Body of pancreas (tissue), 4 donors: ENCODE measurements at regions not wholly inside any gene's neighbourhood (a gene's known extent, or its start where the extent isn't known, plus 50 kb on each side); places are given as distances from the start of the nearest gene placed in this dataset.

Source experiments
- ATAC-seq: fragments of 150-250 bp; one replicate; pipeline ENCODE4 v1.9.1; 2016
- DNase-seq, 4 donors: peaks; one replicate each; pipeline ENCODE4 v3.0.0-alpha.2; 2019
- H3K27ac ChIP-seq, 4 donors: fragments of 200-600 bp; sonication (generic); 1 replicate in 3 of 4; 2 replicates in 1 of 4; pipeline versions ENCODE4 v1.5.1 to v1.6.1; 2016 to 2019; ENCODE audit warnings: mild to moderate bottlenecking in 1 of 4, mixed read lengths in 1 of 4, moderate library complexity in 1 of 4
- H3K27me3 ChIP-seq, 2 donors: fragments of 200-600 bp; sonication (generic); one replicate each; pipeline ENCODE4 v1.6.0; 2016; ENCODE audit warnings: mild to moderate bottlenecking in 1 of 2
- H3K36me3 ChIP-seq, 2 donors: fragments of 200-600 bp; sonication (generic); replicated peaks in 1 of 2; 2 replicates each; pipeline ENCODE4 v1.5.1; 2016; ENCODE audit warnings: low read depth in 2 of 2; ENCODE audit not compliant: insufficient read depth in 1 of 2
- H3K4me1 ChIP-seq: fragments of 200-600 bp; sonication (generic); one replicate; pipeline ENCODE4 v1.6.0; 2016
- H3K4me3 ChIP-seq, 2 donors: fragments of 200-600 bp; sonication (generic); 1 replicate in 1 of 2; 2 replicates in 1 of 2; pipeline ENCODE4 v1.5.1; 2016 to 2019
- H3K9me3 ChIP-seq, 3 donors: fragments of 200-600 bp; sonication (generic); 1 replicate in 2 of 3; 2 replicates in 1 of 3; pipeline ENCODE4 v1.5.1; 2016
- POLR2A ChIP-seq, 3 donors: fragments of 450-650 bp; IDR thresholded peaks; one replicate each; pipeline ENCODE4 v1.6.1; 2016; ENCODE audit warnings: antibody characterized with exemption in 3 of 3, mild to moderate bottlenecking in 2 of 3
- WGBS, 2 donors: methylation state at CpG; one replicate each; pipeline ENCODE4 v1.1.5; 2017; 5-methylcytosine and 5-hydroxymethylcytosine counted together
- intact Hi-C: fragments of 100-400 bp; cut with DNase I; formaldehyde crosslinking; loops from one replicate; pipeline ENCODE4 v1.15.1; 2023
- TF ChIP-seq, protein P1 (sequence below), 7 experiments: fragments of 450-650 bp in 4 of 7; fragments of 200-600 bp in 3 of 7; sonication (generic) in 3 of 7; IDR thresholded peaks; one replicate each; pipeline ENCODE4 v1.5.1; 2016 to 2019; ENCODE audit warnings: antibody characterized with exemption in 7 of 7

DNA sequence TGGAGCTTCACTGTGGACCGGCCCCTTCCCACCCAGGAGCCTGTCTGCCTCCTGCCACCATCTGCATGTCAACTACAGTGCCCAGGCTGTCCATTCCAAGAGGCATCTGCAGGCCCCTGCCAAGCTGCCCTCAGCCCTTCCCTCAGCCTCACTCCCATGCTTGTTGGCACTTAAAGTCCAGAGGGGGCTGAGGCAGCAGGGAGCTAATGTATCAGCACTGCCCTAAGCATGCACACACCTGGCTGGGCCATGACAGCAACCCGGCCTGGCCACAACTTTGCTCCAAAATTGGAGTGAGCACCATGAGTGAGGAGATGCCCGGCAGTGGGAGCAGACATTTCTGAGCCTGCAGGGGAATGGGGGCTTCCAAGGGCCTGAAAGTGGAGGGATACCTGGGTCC lies 417.5 kb upstream of the GRM3 start:
- TF ChIP-seq, protein P1, sequence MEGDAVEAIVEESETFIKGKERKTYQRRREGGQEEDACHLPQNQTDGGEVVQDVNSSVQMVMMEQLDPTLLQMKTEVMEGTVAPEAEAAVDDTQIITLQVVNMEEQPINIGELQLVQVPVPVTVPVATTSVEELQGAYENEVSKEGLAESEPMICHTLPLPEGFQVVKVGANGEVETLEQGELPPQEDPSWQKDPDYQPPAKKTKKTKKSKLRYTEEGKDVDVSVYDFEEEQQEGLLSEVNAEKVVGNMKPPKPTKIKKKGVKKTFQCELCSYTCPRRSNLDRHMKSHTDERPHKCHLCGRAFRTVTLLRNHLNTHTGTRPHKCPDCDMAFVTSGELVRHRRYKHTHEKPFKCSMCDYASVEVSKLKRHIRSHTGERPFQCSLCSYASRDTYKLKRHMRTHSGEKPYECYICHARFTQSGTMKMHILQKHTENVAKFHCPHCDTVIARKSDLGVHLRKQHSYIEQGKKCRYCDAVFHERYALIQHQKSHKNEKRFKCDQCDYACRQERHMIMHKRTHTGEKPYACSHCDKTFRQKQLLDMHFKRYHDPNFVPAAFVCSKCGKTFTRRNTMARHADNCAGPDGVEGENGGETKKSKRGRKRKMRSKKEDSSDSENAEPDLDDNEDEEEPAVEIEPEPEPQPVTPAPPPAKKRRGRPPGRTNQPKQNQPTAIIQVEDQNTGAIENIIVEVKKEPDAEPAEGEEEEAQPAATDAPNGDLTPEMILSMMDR (IDR thresholded peaks at IDR 0.05), result no peak
- TF ChIP-seq POLR2A (IDR thresholded peaks at IDR 0.05), result no peak
- intact Hi-C loops, result no loop called here
- 87 to 100% methylated on average over 2 to 3 of the region's 3 CpGs for WGBS, 2 donors

DNA sequence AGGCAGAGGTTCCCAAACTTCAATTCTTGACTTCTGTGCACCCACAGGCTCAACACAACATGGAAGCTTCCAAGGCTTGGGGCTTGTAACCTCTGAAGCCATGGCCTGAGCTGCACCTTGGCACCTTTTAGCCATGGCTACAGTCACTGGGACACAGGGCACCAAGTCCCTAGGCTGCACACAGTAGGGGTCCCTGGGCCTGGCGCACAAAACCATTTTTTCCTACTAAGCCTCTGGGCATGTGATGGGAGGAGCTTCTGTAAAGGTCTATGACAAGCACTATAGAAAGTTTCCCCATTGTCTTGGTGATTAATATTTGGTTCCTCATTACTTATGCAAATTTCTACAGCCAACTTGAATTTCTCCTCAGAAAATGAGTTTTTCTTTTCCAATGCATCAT lies 420.9 kb upstream of the GRM3 start:
- DNase-seq (no peak), ATAC-seq (no peak)
- no peak overlapping the region for H3K27ac ChIP-seq
- 93 to 94% methylated on average over 1 of the region's 1 CpG for WGBS, 2 donors
- no peaks in the 10 kb centered on the region for H3K36me3 ChIP-seq
- intact Hi-C loops, result no loop called here
- no peaks in the 10 kb centered on the region for H3K4me1 ChIP-seq
- no peak overlapping the region for H3K4me3 ChIP-seq
- H3K27me3 ChIP-seq, result no peaks in the 10 kb centered on the region
- no peaks in the 10 kb centered on the region for H3K9me3 ChIP-seq
- TF ChIP-seq, protein P1 (IDR thresholded peaks at IDR 0.05), result no peak
- TF ChIP-seq POLR2A (IDR thresholded peaks at IDR 0.05), result no peak

More for the DNA sequence above, 417.5 kb upstream of the GRM3 start:
- Histone ChIP-seq H3K4me1 (no peaks in the 10 kb centered on the region), H3K9me3 (no peaks in the 10 kb centered on the region), H3K4me3 (no peak overlapping the region), H3K36me3 (no peaks in the 10 kb centered on the region), H3K27me3 (no peaks in the 10 kb centered on the region), H3K27ac (no peak overlapping the region)
- ATAC-seq, result no peak
- no peak for DNase-seq

DNA sequence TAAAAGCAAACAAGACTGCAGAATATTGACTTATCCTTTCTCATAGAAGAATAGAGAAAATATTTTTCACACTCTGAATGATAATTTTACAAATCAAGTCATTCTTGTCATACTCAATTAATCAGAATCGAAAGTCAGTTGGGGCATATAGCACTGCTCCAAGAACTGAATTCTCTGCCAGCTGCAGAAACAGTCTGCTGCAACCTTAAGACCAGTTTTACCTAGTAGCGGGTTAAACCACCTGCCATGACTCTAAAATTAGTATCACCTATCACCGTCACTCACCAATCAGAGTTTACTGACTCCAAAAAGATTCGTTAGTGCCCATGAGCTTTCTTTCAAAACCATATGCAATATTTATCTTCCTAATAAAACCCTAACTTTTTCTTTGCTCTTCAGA lies 429.0 kb upstream of the GRM3 start:
- H3K27me3 ChIP-seq, result no peaks in the 10 kb centered on the region
- 64 to 65% methylated on average over 4 of the region's 4 CpGs for WGBS, 2 donors
- no peak overlapping the region for H3K4me3 ChIP-seq
- H3K36me3 ChIP-seq, result no peaks in the 10 kb centered on the region
- DNase-seq (no peak), ATAC-seq (no peak)
- no peak for TF ChIP-seq POLR2A (IDR thresholded peaks at IDR 0.05)
- TF ChIP-seq, protein P1 (IDR thresholded peaks at IDR 0.05), result no peak
- H3K4me1 ChIP-seq, result no peaks in the 10 kb centered on the region
- H3K27ac ChIP-seq, result no peak overlapping the region
- H3K9me3 ChIP-seq, result no peaks in the 10 kb centered on the region
- intact Hi-C loops, result no loop called here

DNA sequence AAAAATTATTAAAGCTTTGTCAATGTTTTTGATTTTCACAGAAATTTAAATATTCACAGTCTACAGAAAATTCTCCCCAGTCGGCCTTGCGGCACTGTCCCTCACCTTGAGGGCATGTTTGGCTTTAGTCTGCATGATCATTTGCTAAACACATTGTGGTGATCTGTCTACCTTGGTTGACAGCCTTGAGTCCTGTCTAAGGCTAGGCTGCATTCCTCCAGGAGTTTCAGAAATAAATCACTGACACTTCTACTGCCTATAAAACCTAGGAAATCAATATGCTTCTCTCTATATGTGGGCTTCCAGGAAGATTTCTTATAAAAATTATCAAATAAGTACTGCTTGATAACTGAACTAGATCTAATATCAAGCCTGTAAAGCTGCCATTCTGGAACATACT lies 430.7 kb upstream of the GRM3 start:
- Histone ChIP-seq H3K4me1 (no peaks in the 10 kb centered on the region), H3K4me3 (no peak overlapping the region), H3K27ac (no peak overlapping the region), H3K36me3 (no peaks in the 10 kb centered on the region), H3K27me3 (no peaks in the 10 kb centered on the region), H3K9me3 (no peaks in the 10 kb centered on the region)
- TF ChIP-seq, protein P1 (IDR thresholded peaks at IDR 0.05), result no peak
- DNase-seq (no peak), ATAC-seq (no peak)
- WGBS, 2 donors, result 68 to 79% methylated on average over 2 of the region's 2 CpGs
- intact Hi-C loops, result no loop called here

DNA sequence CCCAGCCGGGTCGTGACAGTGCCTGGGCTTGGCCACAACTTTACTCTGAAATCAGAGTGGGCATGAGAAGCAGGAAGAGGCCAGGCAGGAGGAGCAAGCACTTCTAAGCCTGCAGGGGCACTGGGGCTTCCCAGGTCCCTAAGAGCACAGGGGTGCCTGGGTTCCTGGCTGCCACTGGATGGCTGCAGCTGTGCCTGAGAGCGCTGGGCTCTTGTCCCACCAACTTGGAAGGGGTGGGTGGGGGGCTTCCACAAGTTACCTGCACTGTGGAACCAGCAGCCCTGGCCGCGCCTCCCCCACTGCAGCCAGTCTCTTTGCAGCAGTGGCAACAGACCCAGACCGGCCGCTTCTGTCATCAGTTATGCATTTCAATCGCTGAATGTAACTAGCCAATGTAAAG lies 434.7 kb upstream of the GRM3 start:
- Histone ChIP-seq H3K4me3 (no peak overlapping the region), H3K9me3 (no peaks in the 10 kb centered on the region), H3K4me1 (no peaks in the 10 kb centered on the region), H3K36me3 (no peaks in the 10 kb centered on the region), H3K27ac (no peak overlapping the region), H3K27me3 (no peaks in the 10 kb centered on the region)
- intact Hi-C loops, result no loop called here
- no peak for DNase-seq
- no peak for ATAC-seq
- TF ChIP-seq, protein P1 (IDR thresholded peaks at IDR 0.05), result no peak
- TF ChIP-seq POLR2A (IDR thresholded peaks at IDR 0.05), result no peak
- WGBS, 2 donors, result 73 to 82% methylated on average over 8 of the region's 8 CpGs
